NCI-H524 (cell line): ENCODE measurements at regions not wholly inside any gene's neighbourhood (a gene's known extent, or its start where the extent isn't known, plus 50 kb on each side); places are given as distances from the start of the nearest gene placed in this dataset.

Experiments used
- DNase-seq, 2 experiments: peaks; one replicate each; lab custom pipeline; 2025; lab: John Stamatoyannopoulos, UW

DNA sequence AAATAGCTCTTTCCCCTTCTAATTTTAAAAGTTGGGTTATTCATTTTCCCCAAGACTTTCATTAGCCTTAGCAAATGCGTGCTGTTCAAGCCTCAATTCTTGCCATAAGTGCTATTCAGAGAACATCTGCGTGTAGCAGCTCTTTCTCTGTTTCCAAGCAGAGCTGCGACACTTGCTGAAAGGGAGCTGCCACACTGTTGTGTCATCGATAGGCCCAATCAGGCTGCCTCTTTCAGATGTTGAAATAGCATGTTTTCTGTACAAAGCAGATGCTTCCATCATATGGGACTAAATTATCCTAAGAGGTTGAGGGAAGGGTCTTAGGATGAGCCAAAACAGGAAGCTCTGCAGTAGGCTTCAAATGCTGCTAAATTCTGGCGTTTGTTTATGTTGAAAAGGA, 220.9 kb upstream of the CDC14C start:
- DNase-seq = no peak

DNA sequence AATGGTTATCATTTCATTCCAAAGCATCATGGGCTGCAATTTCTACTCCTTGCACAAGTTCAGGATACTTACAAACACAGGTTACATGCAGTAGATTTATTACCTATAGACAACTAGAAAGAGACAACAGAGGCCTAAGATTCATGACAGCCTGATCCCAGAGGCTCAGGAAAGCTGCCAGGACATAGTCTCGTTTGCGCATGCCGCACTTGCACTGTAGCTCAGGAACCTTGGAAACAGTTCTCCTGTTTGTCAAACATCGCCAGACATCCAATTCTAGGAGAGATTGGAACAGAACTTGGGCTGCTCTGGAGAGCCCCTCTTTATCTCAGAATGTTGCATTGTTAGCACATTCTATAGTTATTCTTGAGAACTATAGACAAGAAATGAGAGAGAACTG, 216.2 kb upstream of the CDC14C start:
- no peak for DNase-seq

- DNase-seq = no peak
Observed at GRCh38 chr7:48708635-48709034, 215.7 kb upstream of the CDC14C start.

DNA sequence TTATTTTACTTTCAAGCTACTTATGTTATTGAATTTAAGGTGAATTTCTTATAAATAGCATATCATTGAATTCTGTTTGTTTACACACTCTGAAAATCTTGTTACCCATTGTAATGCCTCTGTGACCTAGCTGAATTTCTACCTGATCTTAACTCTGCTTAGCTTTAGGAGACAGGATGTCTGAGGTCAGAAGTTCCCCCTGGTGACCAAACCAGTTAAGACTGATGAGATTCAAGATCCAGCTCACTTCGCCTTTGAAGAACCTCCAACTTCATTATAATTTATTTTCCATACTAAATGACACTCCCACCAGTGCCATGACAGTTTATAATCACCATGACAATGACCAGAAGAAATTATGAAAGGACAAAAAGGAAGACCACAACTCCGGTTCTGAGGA, 213.4 kb upstream of the CDC14C start:
- no peak for DNase-seq

- no peak for DNase-seq
Observed at GRCh38 chr7:48718731-48719378, 205.5 kb upstream of the CDC14C start.

DNA sequence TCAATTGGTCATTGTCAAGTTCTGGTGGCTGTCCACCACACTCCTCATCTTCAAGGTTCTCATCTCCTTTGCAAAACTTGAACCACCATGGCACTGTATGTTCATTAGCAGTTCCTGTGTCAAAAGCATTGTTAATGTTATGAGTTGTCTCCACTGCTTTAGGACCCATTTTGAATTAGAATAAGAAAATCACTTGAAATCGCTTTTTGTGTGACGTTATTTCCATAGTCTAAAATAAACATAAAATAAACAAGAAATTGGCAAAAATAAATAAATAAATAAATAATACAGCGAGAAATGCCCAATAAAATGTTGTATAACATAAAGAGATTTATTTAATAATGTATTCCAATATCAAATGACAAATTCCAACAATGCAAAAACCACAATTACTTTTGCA, 195.5 kb upstream of the CDC14C start:
- DNase-seq = no peak

- DNase-seq = no peak
Observed at GRCh38 chr7:48734695-48735406, 189.5 kb upstream of the CDC14C start.

DNA sequence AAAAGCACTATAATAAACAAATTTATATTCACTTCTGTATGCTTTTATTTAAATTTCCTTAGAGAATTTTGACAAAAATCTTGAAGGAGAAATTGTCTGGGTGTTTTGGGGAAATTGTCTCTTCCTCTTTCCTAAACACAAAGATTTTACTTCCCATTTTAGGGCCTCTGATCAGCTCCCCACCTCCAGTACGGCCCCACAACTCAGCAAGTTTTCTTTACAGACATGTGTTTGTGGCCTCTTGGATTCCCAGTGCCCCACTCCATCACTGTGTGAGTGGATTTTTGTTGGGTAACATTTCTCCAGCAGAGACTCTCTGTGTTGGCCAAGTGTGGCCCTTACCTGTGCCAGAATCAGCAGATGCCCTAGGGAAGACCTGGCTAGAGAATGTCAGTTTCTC, 182.8 kb upstream of the CDC14C start:
- DNase-seq = no peak

DNA sequence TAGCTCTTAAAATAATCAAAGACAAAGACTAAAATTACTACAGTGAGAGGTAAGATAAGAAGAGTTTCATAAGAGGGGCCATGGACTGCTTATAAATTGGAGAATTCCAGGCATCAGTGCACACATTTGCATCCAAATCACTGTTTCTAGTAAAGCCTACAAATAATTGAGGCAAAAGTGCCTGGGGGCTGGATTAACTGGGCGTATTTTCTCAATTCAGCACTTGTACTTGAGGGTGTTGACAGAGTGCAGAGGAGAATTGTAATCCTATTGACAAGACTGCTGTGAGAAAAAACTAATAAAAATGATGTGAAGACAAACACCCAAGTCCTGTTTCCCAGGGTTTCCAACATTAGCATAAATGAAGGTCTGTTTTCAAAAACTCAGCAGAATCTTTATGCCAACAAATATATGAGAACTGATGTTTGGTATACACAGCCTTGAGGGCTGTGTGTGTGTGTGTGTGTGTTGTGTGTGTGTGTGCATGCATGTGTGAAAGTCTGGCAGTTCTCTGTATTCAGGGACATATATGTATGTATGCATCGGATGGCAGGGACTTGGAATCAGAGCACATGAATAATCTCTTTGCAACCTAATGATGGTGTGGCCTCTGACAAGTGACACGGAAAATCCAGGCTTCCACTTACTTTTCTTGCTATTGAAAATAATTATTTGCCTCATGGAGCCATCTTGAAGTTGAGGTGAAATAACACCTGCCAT, 182.1 kb upstream of the CDC14C start:
- DNase-seq = no peak

DNA sequence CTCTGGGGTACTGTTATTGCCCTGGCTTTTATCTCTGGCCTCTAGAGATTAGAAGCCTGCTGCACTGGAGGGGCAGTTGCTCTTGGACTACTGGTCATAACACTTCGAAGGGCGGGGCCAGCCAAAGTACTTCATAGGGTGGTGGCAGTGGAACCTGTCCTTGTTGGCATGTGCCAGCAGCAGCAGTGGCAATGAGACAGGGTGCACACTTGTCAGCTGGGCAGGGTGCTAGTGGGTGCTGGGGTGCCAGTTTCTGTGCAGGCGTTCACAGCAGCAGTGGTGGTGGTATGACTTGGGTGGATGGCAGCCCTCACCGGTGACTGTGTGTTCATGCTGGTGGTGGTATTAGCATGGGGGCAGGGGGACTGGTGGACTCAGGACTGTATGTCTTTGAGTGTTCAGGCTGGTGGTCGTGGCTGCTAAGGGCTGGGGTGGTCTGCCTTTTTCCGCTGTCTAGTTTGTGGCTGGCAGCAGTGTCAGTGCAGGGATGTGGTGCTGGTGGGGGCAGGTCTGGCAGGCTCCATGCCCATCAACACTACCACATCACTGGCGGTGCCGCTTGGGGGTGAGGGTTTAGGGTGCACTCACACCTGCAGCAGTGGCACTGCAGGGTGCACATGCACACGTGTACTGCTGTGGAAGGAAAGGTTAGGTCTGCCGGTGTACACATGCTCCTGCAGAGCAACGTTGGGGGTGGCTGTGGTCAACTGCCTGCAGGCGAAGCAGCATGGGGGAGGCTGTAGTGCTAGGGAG, 176.1 kb upstream of the CDC14C start:
- DNase-seq = no peak

GRCh38 chr7:48755061-48755555, 169.2 kb upstream of the CDC14C start:
- no peak for DNase-seq

- no peak for DNase-seq
Observed at GRCh38 chr7:48759431-48760080, 164.8 kb upstream of the CDC14C start.

DNA sequence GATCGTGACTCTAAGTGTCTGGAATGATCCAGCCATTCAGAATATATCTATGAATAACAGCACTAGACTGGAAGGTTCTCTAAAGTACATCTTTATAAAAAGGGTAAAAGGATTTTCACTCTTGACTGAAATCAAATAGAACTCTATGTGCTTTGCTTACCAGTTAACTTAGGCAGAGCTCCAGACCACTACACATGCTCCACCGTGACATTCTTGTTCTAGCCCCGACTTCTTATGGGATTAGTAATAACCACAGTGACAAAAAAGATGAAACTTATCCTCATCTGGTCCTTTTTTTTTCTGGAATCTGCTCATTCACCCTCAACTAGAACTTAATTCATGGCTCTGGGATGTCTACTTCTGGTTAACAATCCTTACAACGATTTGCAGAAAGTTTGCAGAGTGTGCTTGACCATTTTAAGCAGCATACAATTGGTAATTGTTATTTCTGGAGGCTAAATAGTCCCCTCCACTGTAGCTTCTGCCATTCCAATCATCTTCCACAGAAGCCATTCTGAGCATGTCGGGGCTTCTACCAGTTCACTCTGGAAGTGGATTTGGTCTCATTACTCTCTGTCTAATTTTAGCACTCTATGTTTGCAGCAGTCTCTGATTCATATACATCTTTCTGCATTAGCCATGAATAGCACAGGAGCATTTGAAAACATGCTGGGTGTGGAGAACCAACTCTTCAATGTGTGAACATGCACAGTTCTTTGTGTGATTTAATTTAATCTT, 163.7 kb upstream of the CDC14C start:
- DNase-seq = no peak

DNA sequence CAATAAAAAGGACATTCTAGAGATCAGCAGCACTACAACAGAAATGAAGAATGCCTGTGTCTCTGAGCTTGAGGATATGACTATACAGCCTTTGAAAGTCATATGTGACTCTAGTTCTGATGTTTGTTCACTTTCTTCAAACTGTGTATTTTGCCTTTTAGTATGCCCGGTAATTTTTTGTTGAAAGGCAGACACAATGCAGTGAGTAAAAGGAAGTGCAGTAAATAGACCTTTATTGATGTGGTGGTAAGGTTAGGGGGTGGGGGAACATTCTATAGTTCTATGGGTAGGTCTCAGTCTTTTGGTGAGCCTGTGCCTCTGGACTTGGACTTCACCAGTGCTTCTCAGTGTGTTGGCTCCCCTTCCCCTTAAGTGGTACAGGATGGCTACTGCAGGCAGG, 143.5 kb upstream of the CDC14C start:
- DNase-seq = no peak

DNA sequence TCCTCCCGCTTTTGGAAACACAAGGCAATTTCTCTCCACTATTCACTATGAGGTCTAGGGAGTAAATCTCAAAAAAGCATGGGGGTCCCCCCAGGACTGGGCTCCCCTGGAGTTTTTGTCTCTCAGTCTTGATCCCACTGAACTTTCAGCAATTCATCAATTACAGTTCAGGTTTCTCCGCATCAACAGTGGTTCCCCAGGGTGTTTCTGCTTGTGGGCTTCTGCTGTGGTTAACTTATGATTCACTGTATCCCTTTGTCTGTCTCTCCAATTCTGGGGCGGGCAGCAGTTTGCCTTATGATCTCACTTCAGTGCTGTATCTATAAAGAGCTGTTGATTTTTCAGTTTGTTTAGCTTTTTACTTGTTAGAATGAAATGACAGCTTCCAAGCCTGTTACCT, 142.6 kb upstream of the CDC14C start:
- DNase-seq = no peak

- no peak for DNase-seq
Observed at GRCh38 chr7:48782511-48782910, 141.8 kb upstream of the CDC14C start.

GRCh38 chr7:48786951-48787350, 137.4 kb upstream of the CDC14C start:
- no peak for DNase-seq

DNA sequence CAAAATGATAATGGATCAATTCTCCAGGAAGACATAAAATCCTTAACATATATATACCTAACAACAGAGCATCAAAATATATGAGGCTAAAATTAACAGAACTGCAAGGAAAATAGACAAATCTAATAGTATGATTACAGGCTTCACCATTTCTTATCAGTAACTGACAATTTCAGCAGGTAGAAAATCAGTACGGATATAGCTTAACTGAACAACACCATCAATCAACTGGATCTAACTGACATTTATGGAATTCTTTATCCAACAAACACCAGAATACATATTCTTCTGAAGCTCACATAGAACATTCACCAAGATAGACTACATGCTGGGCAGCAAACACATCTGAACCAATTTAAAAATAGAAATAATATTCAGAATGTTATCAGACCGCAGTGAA, 121.1 kb upstream of the CDC14C start:
- no peak for DNase-seq

- no peak for DNase-seq
Observed at GRCh38 chr7:48806731-48807130, 117.6 kb upstream of the CDC14C start.

DNA sequence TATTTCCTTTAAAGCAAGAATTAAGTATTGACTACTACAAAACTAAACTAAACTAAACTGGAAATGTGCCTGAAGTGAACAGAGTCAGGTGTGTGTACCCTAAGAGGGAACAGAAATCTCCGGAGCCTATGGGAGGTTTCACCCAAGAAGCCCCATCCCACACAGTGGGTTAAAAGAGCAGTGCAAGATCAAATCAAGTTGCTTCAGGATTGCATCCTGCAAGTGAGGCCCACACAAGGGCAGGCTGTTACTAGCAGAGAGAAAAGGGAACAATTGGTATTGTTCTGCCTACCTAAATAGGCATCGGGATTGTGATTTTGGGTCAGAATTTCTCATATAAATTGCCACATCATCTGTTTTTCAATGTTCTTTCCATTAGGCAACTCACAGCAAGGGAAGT, 113.3 kb upstream of the CDC14C start:
- DNase-seq = no peak

GRCh38 chr7:48813472-48813871, 110.9 kb upstream of the CDC14C start:
- no peak for DNase-seq
